ENCODE measurements at regions not wholly inside any gene's neighbourhood (a gene's known extent, or its start where the extent isn't known, plus 50 kb on each side); places are given as distances from the start of the nearest gene placed in this dataset.
"Not testable (repeated sequence)": the region's sequence is repeated elsewhere in the genome, so short reads cannot be mapped to it uniquely, and the experiment has no call there.

DNA sequence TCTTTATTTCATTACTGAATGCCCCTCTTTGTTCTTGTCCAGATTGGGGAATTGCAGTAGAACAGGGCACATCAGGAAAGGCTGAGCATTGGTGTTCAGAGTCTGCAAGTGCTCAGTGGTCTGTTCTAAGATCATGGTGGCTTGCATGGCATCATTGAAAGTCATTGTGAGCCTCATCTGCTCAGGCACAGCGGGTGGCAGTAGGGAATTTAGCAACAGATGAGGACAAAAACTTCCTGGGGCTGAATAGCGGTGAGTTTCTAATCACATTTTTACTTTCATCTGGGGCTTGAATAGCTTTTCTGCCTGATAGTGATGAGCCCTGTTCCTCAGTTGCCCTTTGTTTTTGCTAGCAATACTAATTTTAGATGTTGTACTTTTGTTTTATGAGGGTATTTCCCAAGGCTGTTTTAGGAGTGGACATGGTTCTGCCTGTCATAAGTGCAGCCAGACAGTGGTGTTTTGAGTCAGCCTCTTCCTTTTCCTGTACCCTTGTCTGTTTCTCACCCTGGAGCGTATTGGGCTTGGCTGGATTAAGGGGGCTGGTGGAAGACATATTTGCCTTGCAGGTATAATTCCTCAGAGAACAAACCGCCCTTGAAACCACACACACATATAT is 127.2 kb upstream of the IL12A start:
- intact Hi-C loops (cut with DNase I) = no loop called here
- DNase-seq (ENCODE audit: low spot score) = no peak

DNA sequence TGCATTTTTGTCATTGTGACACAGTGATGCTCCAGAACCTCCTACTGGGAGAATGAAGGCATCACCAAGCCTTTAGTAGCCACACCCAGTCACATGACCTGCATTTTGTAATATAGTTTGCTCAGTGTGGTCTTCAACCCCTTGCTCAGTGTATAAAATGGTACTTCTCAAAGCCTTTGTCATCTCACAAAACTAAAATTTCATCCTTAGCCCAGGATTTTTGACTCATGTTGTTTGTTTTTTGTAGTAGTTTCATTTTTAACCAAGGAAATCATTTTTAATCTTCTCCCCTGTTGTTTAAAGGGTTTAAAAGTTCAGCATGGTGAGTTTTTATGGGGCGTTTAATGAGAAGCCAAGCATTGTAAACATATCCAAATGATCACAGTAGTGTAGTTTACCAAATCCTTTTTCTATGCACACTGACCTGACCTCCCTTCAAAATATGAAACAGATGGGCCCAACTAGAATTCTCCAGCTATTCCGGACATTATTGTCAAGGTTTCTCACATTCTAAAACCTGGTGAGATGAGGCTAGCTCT is 123.5 kb upstream of the IL12A start:
- no peak for DNase-seq (ENCODE audit: low spot score)
- intact Hi-C loops (cut with DNase I) = no loop called here

DNA sequence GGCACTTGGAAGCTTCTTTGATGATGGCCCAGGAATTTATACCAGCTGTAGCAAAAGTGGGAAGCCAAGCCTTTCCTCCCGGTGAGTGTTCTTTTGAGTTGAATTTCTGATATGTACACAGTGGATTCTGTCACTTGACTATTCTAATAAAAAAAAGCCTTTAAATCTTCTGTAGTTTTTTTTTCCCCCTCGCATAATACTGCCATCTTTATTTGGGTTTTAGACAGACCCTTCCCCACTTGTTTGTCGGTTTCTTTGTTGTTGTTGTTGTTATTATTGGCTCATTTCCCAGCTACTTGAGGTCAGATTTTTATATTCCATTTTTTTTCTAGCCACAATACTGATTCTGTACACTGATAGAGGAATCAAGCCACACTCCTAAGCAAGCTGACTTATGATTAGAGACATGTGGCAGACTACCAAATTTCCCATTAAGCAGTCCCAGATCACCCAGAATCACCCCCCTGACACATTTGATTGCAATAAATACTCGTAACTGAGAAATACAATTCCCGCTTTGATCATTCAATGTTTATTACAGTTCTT is 122.4 kb upstream of the IL12A start:
- intact Hi-C loops (cut with DNase I) = no loop called here

DNA sequence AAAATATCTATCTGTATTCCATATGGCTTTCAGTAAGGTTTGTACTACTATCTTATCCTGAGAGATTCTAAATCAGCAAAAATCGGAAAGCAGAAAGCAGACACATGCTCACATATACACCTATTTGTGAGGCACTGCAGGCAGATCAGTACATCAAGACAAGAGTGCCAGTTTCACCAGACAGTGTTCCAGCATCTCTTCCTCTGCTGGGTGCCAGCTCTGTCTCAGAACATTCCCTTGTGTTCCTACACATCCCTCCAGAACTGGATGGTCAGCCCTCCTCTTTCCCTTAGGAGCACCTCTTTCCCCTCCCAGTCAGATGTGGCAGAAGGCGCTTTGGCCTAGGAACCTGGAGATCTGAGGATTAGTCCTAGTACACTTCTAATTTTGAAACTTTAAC is 121.3 kb upstream of the IL12A start:
- intact Hi-C loops (cut with DNase I) = no loop called here
- DNase-seq (ENCODE audit: low spot score) = no peak

More for the DNA sequence above, 122.4 kb upstream of the IL12A start:
- no peak for DNase-seq (ENCODE audit: low spot score)

DNA sequence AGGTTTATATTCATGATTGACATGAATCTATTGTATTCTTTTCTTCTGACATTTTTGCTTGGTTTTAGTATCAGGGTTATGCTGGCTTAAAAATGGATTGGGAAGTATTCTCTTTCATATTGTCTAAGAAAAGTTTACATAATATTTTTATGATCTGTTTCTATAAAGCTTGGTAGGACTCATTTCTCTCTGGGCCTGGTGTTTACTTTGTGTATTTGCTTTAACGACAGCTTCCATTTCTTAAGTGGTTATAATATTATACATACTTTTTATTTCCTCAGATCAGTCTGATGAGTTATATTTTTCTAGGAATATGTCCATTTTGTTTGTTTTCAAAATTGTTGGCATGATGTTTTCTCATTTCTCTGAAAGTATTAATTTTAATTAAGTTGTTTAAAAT is 117.9 kb upstream of the IL12A start:
- intact Hi-C loops (cut with DNase I) = loop anchor here in 1 of 2 donors (5.0 kb wide), 1 partner anchor 103 kb away; no protein-coding TSS in a partner anchor
- DNase-seq (ENCODE audit: low spot score) = no peak

DNA sequence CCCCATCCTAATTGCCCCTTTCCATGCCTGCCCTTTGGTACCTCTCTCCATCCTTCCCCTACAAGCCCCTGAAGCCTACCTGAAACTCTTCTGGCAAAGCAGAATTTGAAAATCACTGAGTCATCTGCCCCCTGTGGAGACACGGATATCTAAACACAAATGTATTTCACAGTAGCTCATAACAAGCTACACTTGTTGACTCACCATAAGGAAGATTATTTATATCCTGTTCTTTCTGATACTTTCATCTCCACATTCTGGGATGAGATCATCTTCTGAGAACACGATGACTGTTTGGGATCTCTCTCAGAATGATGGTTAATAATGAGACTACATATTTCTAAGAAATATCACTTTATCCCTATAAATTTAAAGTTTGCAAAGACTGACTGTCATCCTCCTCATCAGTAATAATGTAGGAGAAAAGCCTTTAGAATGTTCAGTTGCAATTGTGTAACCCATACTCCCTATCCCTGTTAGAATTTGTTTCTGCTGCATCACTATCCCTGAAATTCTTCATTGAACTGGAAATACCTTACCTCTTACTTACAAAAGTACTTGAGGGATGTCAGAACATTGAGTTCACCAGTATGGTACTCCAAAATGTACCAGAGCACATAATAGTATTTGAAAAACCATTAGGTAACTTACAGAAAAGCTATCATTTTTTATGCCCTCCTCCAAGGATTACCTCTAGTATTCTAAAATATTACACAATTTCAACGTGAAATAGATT is 116.1 kb upstream of the IL12A start:
- intact Hi-C loops (cut with DNase I) = loop anchor here in 1 of 2 donors (5.0 kb wide), 1 partner anchor 105 kb away; no protein-coding TSS in a partner anchor
- DNase-seq (ENCODE audit: low spot score) = no peak

DNA sequence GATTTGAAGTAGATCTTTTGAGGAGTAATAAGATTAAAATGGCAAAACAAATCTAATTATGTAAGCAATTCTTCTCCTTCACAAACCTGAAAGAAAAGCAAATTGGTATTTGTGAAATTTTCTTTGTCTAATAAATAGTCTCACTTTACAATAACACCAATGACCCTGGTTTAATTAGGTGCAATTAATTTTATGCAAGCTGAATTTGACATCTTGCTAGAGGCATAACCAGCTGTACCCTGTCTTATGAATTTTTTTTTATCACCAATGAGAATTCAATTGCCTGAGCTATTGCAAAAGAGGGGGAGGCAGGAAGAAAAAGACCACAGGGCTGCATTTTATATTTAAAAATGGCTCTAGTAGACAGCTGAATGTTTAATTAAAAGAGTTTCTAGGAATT is 113.5 kb upstream of the IL12A start:
- intact Hi-C loops (cut with DNase I) = no loop called here
- no peak for DNase-seq (ENCODE audit: low spot score)

DNA sequence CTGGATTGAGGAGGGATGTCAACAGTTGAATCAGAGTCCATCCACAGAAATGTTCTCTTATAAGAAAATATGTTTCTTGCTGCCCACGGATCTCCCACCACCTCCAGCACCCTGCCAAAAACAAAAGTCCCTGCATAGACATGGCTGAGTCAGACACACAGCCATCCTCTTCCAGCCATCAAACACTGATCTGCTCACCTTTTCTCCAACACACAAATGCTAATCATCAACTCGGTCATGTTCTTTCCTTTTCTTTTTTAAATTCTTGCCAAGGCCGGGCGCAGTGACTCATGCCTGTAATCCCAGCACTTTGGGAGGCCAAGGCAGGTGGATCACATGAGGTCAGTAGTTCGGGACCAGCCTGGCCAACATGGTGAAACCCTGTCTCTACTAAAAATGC is 110.7 kb upstream of the IL12A start:
- intact Hi-C loops (cut with DNase I) = no loop called here

DNA sequence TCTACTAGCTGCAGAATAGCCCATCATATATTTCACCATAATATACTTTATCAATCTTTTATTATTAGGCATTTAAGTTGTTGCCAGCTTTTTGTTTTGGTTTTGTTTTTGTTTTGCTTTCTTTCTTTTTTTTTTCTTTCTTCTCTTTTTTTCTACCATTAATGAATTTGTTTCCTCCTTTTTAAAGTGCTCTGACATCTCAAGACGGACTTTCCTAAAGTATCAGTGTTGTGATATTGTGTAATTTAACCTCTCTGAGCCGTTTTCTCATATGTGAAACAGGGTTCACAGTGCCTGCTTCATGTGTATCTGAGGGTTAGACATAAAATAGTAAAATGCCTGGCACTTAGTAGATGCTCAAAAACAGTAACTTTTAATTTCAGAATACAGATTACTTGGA is 109.5 kb upstream of the IL12A start:
- DNase-seq (ENCODE audit: low spot score) = no peak
- intact Hi-C loops (cut with DNase I) = no loop called here

More for the DNA sequence above, 110.7 kb upstream of the IL12A start:
- DNase-seq (ENCODE audit: low spot score) = no peak

DNA sequence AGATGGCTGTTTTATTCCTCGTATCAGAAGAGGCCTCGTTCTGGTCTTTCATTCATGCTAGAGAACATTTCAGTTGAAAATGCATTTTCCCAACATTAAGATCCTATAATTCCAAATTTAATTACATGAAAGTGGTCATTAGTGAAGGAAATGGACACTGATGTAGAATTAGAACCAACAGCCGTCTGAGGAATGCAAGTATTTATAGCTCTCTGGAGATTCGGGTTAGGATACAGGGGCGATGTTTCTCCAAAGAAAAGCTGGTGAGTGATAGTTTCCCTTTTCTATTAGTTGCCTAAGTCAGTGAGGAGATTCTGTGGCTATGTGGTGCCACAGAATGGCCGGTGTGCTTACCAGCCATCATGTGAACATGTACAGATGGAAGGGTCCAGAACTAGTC is 109.0 kb upstream of the IL12A start:
- intact Hi-C loops (cut with DNase I) = no loop called here
- no peak for DNase-seq (ENCODE audit: low spot score)

DNA sequence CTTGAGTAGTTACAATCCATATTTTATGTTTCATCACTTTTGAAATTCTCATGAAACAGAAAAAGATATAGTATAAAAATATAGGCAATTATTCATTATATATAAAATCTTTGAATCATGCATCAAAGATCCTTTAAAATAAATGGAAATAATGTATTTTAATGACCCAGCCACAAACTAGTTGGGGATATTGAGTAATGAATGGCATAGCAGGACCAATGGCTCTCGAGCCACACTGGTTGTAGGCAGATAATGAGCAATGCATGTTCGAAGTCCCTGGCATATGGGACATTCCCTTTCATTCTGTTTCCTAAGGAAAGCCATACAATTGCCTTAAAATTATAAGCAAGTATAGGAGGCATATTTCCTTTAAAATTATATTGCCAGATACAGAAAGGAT is 107.4 kb upstream of the IL12A start:
- no peak for DNase-seq (ENCODE audit: low spot score)
- intact Hi-C loops (cut with DNase I) = loop anchor here (5.0 to 10.0 kb wide), 3 partner anchors 124 to 1476 kb away; no protein-coding TSS in a partner anchor

DNA sequence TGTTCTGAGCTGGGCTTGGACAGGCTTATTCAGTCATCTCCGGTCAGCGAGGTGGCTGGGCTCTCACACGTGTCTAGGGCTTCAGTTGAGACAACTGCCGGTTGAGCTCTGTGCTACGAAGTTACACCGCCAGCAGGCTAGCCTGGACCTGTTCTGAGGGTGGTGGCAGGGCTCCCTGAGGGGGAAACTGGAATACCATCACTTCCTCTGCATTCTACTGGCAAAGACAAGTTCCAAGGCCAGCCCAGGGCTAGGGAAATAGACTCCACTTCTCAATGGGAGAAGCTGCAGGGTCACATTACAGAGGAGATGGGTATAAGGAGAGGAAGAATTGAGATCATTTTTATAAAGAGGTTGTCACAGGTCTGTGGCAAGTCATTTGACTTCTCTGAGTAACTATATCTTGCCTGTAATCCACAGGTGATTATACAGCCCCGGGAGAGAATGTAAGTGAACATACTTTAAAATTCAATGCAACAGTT is 106.8 kb upstream of the IL12A start:
- DNase-seq (ENCODE audit: low spot score) = no peak
- intact Hi-C loops (cut with DNase I) = loop anchor here (5.0 to 10.0 kb wide), 3 partner anchors 123 to 1477 kb away; no protein-coding TSS in a partner anchor

DNA sequence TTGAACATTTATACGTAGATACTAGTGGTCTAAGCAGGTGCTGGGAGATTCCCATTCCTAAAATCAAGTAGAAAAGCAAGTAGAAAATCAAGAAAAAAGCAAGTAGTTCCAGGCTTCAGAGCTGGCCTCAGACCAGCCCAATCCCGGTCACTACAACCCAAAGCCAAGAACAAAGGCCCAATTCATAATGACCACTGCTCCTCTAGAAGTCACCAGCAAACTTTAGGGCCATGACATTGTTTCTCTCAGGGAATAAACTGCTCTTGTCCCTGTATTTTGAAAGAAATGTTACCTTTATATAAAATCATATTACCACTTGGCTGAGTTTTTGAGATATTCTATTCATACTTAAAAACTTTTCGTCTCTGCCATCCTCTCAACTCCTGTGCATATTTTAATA is 106.3 kb upstream of the IL12A start:
- no peak for DNase-seq (ENCODE audit: low spot score)
- intact Hi-C loops (cut with DNase I) = loop anchor here (5.0 to 10.0 kb wide), 3 partner anchors 122 to 1478 kb away; no protein-coding TSS in a partner anchor

DNA sequence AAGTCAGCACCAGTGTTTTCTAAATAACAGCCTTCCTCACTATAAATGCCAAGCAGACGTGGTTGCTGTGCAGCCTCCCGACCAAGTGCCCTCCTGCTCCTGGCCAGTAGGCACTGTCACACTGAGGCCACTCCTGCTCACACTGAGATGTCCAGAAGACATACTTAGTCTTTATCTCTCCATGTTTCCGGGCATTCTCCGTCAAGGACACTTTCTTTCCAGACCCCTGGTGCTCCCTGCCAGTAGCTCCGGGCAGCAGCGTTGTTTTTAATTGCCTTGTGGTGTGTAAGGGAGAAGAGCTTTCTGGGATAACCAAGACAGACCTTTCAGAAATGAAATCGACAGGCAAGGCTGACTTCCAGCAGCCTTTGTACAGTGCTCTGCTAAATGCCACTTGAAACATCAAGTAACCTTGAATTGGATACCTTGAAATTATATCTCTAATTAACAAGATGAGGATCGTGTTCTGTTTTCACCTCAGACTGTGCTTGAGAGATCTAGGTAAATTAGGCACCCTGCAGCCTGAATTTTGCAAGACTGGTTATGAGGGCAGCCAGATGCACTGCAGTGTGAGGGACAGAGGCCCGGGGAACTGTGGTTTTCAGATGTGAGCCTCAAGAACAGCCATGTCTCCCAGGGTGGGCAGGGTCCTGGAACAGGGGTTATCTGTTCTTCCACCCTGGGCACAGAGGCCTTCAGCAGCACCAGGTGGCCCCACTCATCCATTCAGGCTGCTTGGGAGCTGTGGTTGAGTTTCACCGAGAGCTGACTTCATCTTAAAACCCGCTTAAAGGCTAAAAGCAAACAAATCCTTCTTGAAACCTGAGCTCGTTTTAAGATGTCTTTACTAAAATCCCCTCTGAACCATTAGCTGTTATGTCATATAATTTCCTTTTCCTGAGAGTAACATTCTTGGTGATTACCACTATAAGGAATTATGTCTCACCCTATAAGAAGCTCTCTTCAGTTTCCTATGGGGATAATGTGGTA is 105.5 kb upstream of the IL12A start:
- DNase-seq (ENCODE audit: low spot score) = no peak
- intact Hi-C loops (cut with DNase I) = loop anchor here (5.0 to 10.0 kb wide), 3 partner anchors 122 to 1478 kb away; no protein-coding TSS in a partner anchor

DNA sequence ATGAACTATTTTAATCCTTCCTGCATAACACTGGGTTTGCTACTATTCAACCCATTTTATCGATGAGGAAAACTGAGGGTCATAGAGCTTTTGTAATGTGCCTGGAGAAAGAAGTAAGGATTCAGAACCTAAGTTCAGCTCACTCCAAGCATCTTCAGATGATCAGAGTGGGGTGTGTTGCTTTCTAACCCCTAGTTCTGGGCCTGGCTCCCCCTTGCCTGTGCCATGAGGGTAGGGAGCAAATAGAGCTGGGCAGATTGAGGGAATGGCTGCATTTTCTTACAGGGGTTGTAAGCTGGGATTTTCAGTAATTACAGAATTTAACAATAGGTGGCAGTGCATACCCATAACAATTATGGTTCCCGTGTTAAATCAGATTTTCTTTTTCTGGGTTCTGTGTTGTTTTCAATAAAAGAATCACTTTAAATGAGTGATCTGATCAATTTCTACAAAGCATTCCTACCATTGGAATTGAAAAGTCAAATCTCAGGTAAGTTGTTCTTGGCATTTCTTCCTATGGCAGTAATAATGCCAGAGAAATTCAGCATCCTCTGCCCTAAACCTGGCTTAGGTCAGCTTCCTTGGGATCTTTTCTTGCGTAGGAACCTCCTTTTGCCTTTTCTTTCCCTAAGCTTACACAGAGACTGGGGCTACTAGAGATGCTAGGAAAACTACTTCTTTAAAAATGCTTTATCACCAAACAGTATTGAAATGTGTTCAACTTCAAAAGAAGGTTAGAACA is 103.8 kb upstream of the IL12A start:
- intact Hi-C loops (cut with DNase I) = loop anchor here (5.0 to 10.0 kb wide), 3 partner anchors 120 to 1480 kb away; no protein-coding TSS in a partner anchor
- DNase-seq (ENCODE audit: low spot score) = no peak

DNA sequence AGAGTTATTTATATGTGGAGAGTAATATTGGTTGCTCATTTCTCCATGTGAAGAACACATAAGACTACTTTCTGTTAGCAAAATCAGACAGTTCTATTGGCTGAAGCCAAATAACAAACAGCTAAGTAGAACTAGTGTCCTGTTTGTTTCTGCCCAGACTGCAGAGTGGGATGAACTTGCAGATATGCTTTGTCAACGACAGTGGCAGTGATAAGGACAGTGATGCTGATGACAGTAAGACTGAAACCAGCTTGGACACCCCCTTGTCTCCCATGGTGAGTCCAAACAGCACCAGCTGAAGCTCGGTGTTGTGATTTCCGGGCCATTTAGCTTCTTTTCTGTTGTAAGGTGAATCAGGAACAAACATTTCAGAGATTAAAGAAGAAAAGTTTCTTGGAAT is 102.6 kb upstream of the IL12A start:
- intact Hi-C loops (cut with DNase I) = loop anchor here in 1 of 2 donors (10.0 kb wide), 2 partner anchors 119 to 1481 kb away; no protein-coding TSS in a partner anchor
- DNase-seq (ENCODE audit: low spot score) = no peak

DNA sequence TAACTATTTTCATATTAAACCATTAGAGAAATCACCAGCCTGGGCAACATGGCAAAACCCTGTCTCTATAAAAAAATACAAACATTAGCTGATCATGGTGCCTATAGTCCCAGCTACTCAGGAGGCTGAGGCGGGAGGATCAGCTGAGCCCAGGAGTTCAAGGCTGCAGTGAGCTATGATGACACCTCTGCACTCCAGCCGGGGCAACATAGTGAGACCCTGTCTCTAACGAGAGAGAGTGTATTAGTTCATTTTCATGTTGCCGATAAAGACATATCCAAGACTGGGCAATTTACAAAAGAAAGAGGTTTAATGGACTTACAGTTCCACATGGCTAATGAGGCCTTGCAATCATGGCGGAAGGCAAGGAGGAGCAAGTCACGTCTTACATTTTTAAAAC is 102.1 kb upstream of the IL12A start:
- not testable (repeated sequence) for DNase-seq (ENCODE audit: low spot score)
- intact Hi-C loops (cut with DNase I) = loop anchor here in 1 of 2 donors (10.0 kb wide), 2 partner anchors 118 to 1482 kb away; no protein-coding TSS in a partner anchor

DNA sequence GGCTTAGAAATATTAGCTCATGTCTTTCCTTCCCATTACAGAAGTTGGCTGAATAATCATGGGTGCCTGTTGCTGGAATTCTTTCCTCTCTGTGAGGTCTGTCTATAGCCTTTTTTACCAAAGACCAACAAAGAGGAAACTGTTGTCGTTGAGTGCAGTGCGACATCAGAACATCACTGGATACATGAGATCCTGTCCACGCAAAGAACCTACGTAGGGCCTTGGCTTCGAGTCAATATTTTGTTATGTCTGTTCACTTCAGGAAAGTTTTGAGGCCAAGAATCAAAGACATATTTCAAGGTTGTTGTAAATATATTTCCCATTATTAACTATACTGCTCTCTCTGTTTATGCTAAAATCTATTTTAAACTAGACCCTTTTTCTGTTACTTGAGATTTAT is 101.5 kb upstream of the IL12A start:
- intact Hi-C loops (cut with DNase I) = loop anchor here in 1 of 2 donors (10.0 kb wide), 2 partner anchors 118 to 1482 kb away; no protein-coding TSS in a partner anchor
- no peak for DNase-seq (ENCODE audit: low spot score)
